ENCODE measurements at regions not wholly inside any gene's neighbourhood (a gene's known extent, or its start where the extent isn't known, plus 50 kb on each side); places are given as distances from the start of the nearest gene placed in this dataset.

- no peak for DNase-seq
These were observed 268.0 kb downstream of the PTPRC start for GRCh38 chr1:198906739-198907422.

GRCh38 chr1:198907423-198907746 lies 268.5 kb downstream of the PTPRC start:
- no peak for DNase-seq

- DNase-seq, result no peak
These were observed 270.2 kb downstream of the PTPRC start for GRCh38 chr1:198908995-198909394.

GRCh38 chr1:198909973-198910372 lies 271.1 kb downstream of the PTPRC start:
- no peak for DNase-seq

GRCh38 chr1:198910816-198911215 lies 272.0 kb downstream of the PTPRC start:
- DNase-seq, result no peak

GRCh38 chr1:198912046-198912445 lies 273.2 kb downstream of the PTPRC start:
- no peak for DNase-seq

GRCh38 chr1:198913667-198914066 lies 274.8 kb downstream of the PTPRC start:
- DNase-seq, result no peak

- DNase-seq, result no peak
These were observed 276.7 kb downstream of the PTPRC start for GRCh38 chr1:198915327-198916231.

- no peak for DNase-seq
These were observed 278.4 kb downstream of the PTPRC start for GRCh38 chr1:198917226-198917625.

GRCh38 chr1:198918920-198919319 lies 280.1 kb downstream of the PTPRC start:
- DNase-seq, result no peak

- DNase-seq, result no peak
These were observed 281.0 kb downstream of the PTPRC start for GRCh38 chr1:198919667-198920398.

GRCh38 chr1:198922638-198923430 lies 284.0 kb downstream of the PTPRC start:
- no peak for DNase-seq

GRCh38 chr1:198923993-198924392 lies 285.2 kb downstream of the PTPRC start:
- DNase-seq, result no peak

GRCh38 chr1:198925567-198925966 lies 286.7 kb downstream of the PTPRC start:
- DNase-seq, result no peak

- no peak for DNase-seq
These were observed 288.3 kb downstream of the PTPRC start for GRCh38 chr1:198927129-198927528.

- no peak for DNase-seq
These were observed 290.3 kb downstream of the PTPRC start for GRCh38 chr1:198929111-198929604.

GRCh38 chr1:198929961-198930599 lies 291.2 kb downstream of the PTPRC start:
- no peak for DNase-seq

- DNase-seq, result no peak
These were observed 293.6 kb downstream of the PTPRC start for GRCh38 chr1:198932351-198932991.

- DNase-seq, result no peak
These were observed 294.8 kb downstream of the PTPRC start for GRCh38 chr1:198933515-198934222.

- DNase-seq, result no peak
These were observed 295.6 kb downstream of the PTPRC start for GRCh38 chr1:198934426-198934825.

- DNase-seq, result peak in 1 of 4 experiments; percentile 9
These were observed 296.1 kb downstream of the PTPRC start for GRCh38 chr1:198934901-198935305.

Data from activated CD4-positive, CD25-positive, alpha-beta regulatory T cell (primary cell).